ENCODE measurements at regions not wholly inside any gene's neighbourhood (a gene's known extent, or its start where the extent isn't known, plus 50 kb on each side); places are given as distances from the start of the nearest gene placed in this dataset.

DNA sequence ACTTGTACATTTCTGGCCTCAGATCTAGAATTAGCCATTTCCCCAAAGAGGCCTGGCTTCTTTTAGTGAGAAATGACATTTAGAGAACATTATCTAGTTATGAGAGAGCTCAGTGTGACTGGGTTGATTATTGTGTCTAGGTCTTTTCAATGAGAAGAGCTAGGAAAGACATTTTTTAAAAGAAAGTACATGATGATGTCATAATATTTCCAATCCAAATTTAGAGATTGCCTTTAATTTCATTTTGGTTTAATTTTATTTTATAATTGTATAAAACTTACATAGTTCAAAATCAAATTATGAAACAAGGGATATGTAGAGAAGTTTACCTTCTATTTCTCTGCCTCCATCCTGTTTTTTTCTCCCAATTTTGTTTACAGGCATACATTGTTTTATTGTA is 354.9 kb downstream of the TMEM135 start:
- Histone ChIP-seq H3K27me3 (no peaks in the 10 kb centered on the region), H3K9me3 (no peaks in the 10 kb centered on the region), H3K4me3 (no peak overlapping the region), H3K36me3 (no peaks in the 10 kb centered on the region), H3K4me1 (no peaks in the 10 kb centered on the region), H3K27ac (no peak overlapping the region)
- TF ChIP-seq CTCF (IDR thresholded peaks at IDR 0.05) (no peak), POLR2A (IDR thresholded peaks at IDR 0.05) (no peak)
- DNase-seq = no peak

DNA sequence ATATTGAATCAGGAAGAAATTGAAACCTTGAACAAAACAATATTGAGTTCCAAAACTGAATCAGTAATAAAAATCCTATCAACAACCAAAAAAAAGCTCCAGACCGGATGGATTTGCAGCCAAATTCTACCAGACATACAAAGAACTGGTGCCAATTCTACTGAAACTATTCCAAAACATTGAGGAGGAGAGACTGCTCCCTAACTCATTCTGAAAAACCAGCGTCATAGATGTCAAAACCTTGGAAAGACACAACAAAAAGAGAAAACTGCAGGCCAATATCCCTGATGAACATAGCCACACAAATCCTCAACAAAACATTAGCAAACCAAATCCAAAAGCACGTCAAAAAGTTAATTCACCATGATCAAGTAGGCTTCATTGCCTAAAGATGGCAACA is 353.8 kb downstream of the TMEM135 start:
- TF ChIP-seq POLR2A (IDR thresholded peaks at IDR 0.05) (no peak), CTCF (IDR thresholded peaks at IDR 0.05) (no peak)
- Histone ChIP-seq H3K36me3 (no peaks in the 10 kb centered on the region), H3K27me3 (no peaks in the 10 kb centered on the region), H3K27ac (no peak overlapping the region), H3K9me3 (no peaks in the 10 kb centered on the region), H3K4me1 (no peaks in the 10 kb centered on the region), H3K4me3 (no peak overlapping the region)
- no peak for DNase-seq

DNA sequence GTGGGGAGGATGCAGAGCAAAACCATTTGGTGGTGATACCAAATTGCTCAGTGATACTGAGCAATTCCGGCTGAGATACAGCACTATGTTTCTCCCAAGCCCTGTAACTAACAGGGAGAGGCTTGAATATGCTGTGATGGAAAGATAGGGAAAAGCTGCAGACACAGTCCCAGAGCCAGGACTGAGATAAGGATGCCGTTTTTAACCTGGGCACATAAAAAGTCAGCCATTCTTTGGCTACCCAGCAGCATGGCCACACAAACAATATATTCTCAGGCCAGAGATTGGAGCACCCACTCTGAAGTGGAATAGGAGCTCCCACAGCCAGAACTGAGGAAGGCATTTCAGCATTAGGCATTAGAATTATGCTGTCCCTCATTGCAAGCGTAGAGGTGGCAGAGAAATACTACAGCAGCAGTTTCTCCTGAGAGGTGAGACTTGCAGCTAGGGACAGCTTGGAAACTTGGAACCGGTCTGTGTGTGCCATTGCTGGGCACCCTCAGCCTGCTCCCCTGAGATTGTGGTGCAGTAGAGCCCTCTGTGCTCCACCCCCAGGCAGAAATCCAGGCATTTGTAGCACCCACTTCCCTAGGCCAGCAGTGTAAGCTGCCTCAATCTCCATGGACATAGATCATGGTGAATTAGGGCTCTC is 346.5 kb downstream of the TMEM135 start:
- Histone ChIP-seq H3K27me3 (no peaks in the 10 kb centered on the region), H3K27ac (no peak overlapping the region), H3K9me3 (peaks cover 0 to 3% (median 0%) of the 10 kb centered on the region in 4 donors), H3K36me3 (no peaks in the 10 kb centered on the region), H3K4me3 (no peak overlapping the region), H3K4me1 (no peaks in the 10 kb centered on the region)
- no peak for TF ChIP-seq CTCF (IDR thresholded peaks at IDR 0.05)
- TF ChIP-seq POLR2A (IDR thresholded peaks at IDR 0.05) = no peak
- no peak for DNase-seq

DNA sequence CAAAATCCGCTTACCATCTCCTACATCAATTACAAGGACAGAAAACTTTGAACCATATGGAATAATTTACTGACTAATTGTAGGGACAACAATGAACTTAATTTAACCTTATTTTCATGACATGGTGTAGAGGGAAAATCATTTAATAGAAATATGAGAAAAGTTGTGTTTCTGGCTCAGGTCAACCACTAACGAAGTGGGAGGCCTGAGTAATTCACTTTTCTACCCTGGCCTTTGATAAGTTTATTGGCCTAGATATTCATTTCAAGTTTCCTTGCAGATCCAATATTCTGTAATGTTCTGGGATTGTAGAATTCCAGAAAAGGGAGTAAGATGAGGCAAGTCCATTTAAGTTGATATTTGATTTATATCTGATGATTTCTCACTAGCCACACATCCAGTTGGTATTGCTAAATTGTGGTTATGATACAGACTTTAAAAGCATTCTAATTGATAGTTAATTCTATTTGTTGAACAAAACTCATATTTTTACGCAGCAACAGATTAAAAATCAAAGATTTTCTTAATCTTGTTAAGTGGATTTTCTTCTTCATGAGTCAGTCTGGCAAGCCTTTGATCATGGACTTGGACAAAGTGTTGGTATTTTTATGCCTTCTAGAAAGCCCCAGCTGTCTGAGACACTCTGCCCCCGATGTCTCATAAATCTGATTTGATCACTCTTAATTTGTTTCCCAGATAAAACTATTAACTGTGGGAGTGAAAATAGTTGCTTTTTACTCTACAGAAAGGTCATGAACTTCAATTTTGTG is 336.5 kb downstream of the TMEM135 start:
- Histone ChIP-seq H3K4me1 (no peaks in the 10 kb centered on the region), H3K4me3 (no peak overlapping the region), H3K9me3 (no peaks in the 10 kb centered on the region), H3K27ac (no peak overlapping the region), H3K27me3 (no peaks in the 10 kb centered on the region), H3K36me3 (peaks cover 0 to 6% (median 0%) of the 10 kb centered on the region in 3 donors)
- no peak for DNase-seq
- TF ChIP-seq CTCF (IDR thresholded peaks at IDR 0.05) (no peak), POLR2A (IDR thresholded peaks at IDR 0.05) (no peak)

Small RNA genes in the stretch of these regions (small RNA-seq; reads per million reads assigned to genes)
- 0 reads per million in 2 donors for gene AP000676.1
- gene RF00026 = 0 reads per million in 2 donors
- gene RNU6-1135P = 0 reads per million in 2 donors

Data from Peyer's patch (tissue), 4 donors.